ENCODE measurements at regions not wholly inside any gene's neighbourhood (a gene's known extent, or its start where the extent isn't known, plus 50 kb on each side); places are given as distances from the start of the nearest gene placed in this dataset.

GRCh38 chr13:55963934-55964333 lies 1176.8 kb upstream of the PRR20A start:
- POLR2A ChIA-PET (ENCODE audit: partially characterized antibody), result no interaction called here
- no peaks in the 10 kb centered on the region for H3K4me1 ChIP-seq (replicated peaks in 1 of 4; ENCODE audit: control insufficient read depth in 3 of 4, insufficient read depth in 4 of 4, low read length in 3 of 4)
- no peak for TF ChIP-seq NRF1 (IDR thresholded peaks at IDR 0.05; ENCODE audit: low read depth, low read length)
- TF ChIP-seq POU5F1 (IDR thresholded peaks at IDR 0.05; ENCODE audit: low read depth, low read length), result no peak
- no peak for TF ChIP-seq CREB1 (IDR thresholded peaks at IDR 0.05)
- no peak for TF ChIP-seq SIRT6 (IDR thresholded peaks at IDR 0.05; ENCODE audit: low read length)
- no peak for TF ChIP-seq USF2 (IDR thresholded peaks at IDR 0.05; ENCODE audit: low read length)
- TF ChIP-seq CTBP2 (IDR thresholded peaks at IDR 0.05; ENCODE audit: borderline replicate concordance, insufficient read depth, insufficient read length, low read length), result no peak
- no peak for TF ChIP-seq EGR1 (IDR thresholded peaks at IDR 0.05; ENCODE audit: borderline replicate concordance, low read depth, low read length)
- TF ChIP-seq POLR2A (IDR thresholded peaks at IDR 0.05; ENCODE audit: control extremely low read depth in 1 of 2, low read depth in 2 of 2, low read length in 2 of 2), result no peak
- no peak for TF ChIP-seq CHD1 (IDR thresholded peaks at IDR 0.05; ENCODE audit: low read depth, low read length)
- TF ChIP-seq ASH2L (IDR thresholded peaks at IDR 0.05; ENCODE audit: low read length), result no peak
- no peak for TF ChIP-seq KDM5A (IDR thresholded peaks at IDR 0.05; ENCODE audit: low read length)
- no peak for TF ChIP-seq NANOG (IDR thresholded peaks at IDR 0.05; ENCODE audit: insufficient read depth, low read depth, low read length, poor library complexity, severe bottlenecking)
- no peak for TF ChIP-seq SUZ12 (IDR thresholded peaks at IDR 0.05; ENCODE audit: low read length)
- TF ChIP-seq BRCA1 (IDR thresholded peaks at IDR 0.05; ENCODE audit: low read depth, low read length), result no peak
- TF ChIP-seq SIN3A (conservative IDR thresholded peaks at IDR 0.05 in 1 of 2, IDR thresholded peaks at IDR 0.05 in 1 of 2; ENCODE audit: low read depth in 1 of 2, low read length in 2 of 2), result no peak

More at GRCh38 chr13:55963934-55964333, 1176.8 kb upstream of the PRR20A start:
- no peaks in the 10 kb centered on the region for H3K79me2 ChIP-seq (ENCODE audit: control insufficient read depth in 1 of 2, insufficient read depth in 2 of 2, low read length in 2 of 2)
- H3K18ac ChIP-seq (ENCODE audit: extremely low read depth, low read length), result no peak overlapping the region
- no peaks in the 10 kb centered on the region for H3K36me3 ChIP-seq (ENCODE audit: control insufficient read depth in 2 of 4, insufficient read depth in 4 of 4, low read length in 3 of 4)
- no peak overlapping the region for H3K9ac ChIP-seq (replicated peaks in 1 of 4; ENCODE audit: extremely low read depth in 1 of 4, low read depth in 3 of 4, low read length in 3 of 4)
- no peak overlapping the region for H4K5ac ChIP-seq (ENCODE audit: insufficient read length, low read depth, low read length)
- CTCF ChIA-PET (ENCODE audit: partially characterized antibody), result interaction anchor here (1.2 kb wide), 1 partner anchor 13 kb away, joined by 3 read pairs; no protein-coding TSS in a partner anchor
- no peaks in the 10 kb centered on the region for H3K27me3 ChIP-seq (replicated peaks in 1 of 4; ENCODE audit: control insufficient read depth in 3 of 4, extremely low read depth in 1 of 4, insufficient read depth in 3 of 4, low read length in 3 of 4)
- no peak overlapping the region for H3K4ac ChIP-seq (replicated peaks; ENCODE audit: insufficient read length, low read depth, low read length)
- H3K27ac ChIP-seq (ENCODE audit: low read depth, low read length), result no peak overlapping the region
- H3K4me2 ChIP-seq (ENCODE audit: insufficient read depth in 1 of 2, low read depth in 2 of 2, low read length in 2 of 2), result no peak overlapping the region
- no peak overlapping the region for H3K23ac ChIP-seq (ENCODE audit: insufficient read length)
- no peak overlapping the region for H2BK120ac ChIP-seq (replicated peaks; ENCODE audit: low read depth, low read length)
- no peak overlapping the region for H4K8ac ChIP-seq (ENCODE audit: extremely low read depth, insufficient read depth, low read length)
- no peak overlapping the region for H2BK12ac ChIP-seq (ENCODE audit: low read depth, low read length)
- no peak overlapping the region for H3K14ac ChIP-seq (ENCODE audit: insufficient read length)
- no peak overlapping the region for H3K4me3 ChIP-seq (ENCODE audit: extremely low read depth in 1 of 4, insufficient read depth in 2 of 4, low read depth in 3 of 4, low read length in 4 of 4)
- no peak overlapping the region for H4K91ac ChIP-seq (replicated peaks; ENCODE audit: insufficient read length, low read length)
- H2BK15ac ChIP-seq (ENCODE audit: low read length), result no peak overlapping the region
- no peaks in the 10 kb centered on the region for H3K9me3 ChIP-seq (ENCODE audit: insufficient read depth in 2 of 2, low read depth in 1 of 2, low read length in 1 of 2)
- no peak overlapping the region for H2BK5ac ChIP-seq (ENCODE audit: low read depth, low read length)
- no peaks in the 10 kb centered on the region; the same call in 1 of the 2 replicates for H3K23me2 ChIP-seq (ENCODE audit: low read depth, low read length)
- no peak overlapping the region for H2AK5ac ChIP-seq (ENCODE audit: low read depth, low read length)
- DNase-seq (ENCODE audit: low read depth in 1 of 2, low spot score in 2 of 2) (no peak), FAIRE-seq (no peak)
- no peaks in the 10 kb centered on the region for H3K79me1 ChIP-seq (ENCODE audit: low read depth, low read length)
- no peak overlapping the region for H3K56ac ChIP-seq (replicated peaks; ENCODE audit: insufficient read length, low read depth, low read length)
- no peak overlapping the region for H2BK20ac ChIP-seq (ENCODE audit: low read length)
- no peak overlapping the region for H2AFZ ChIP-seq (ENCODE audit: low read length)
- no peaks in the 10 kb centered on the region for H4K20me1 ChIP-seq (replicated peaks in 1 of 2; ENCODE audit: control insufficient read depth in 1 of 2, insufficient read depth in 2 of 2, low read length in 2 of 2)
- WGBS, 2 experiments (ENCODE audit: extremely low coverage in 1 of 2, insufficient coverage in 1 of 2, insufficient read length in 1 of 2, insufficient replicate concordance in 2 of 2, low coverage in 1 of 2, low lambda C conversion rate in 2 of 2, missing lambda C conversion rate in 1 of 2), result 91% methylated on average over 1 of the region's 1 CpG; no CpG with 5 or more reads in 1 of the 2 experiments

Data from H1 (cell line).